WTC11 (cell line): ENCODE measurements at regions not wholly inside any gene's neighbourhood (a gene's known extent, or its start where the extent isn't known, plus 50 kb on each side); places are given as distances from the start of the nearest gene placed in this dataset.
A peak's percentile ranks its signal among the peaks of the same experiment; 100 is the strongest.

ENCODE experiments used
- ATAC-seq: fragments of 200-7000 bp; cut with Tn5 transposase; 2 replicates; pipeline ENCODE4 v1.10.0; 2021; ENCODE audit warnings: mild to moderate bottlenecking, moderate library complexity
- CTCF ChIA-PET: fragments of 300-600 bp; sonication (Branson Sonifier 250); formaldehyde crosslinking; loops from one replicate; lab custom pipeline; 2021; ENCODE audit warnings: antibody characterized with exemption; lab: Charles Lee
- POLR2A ChIA-PET: fragments of 350-600 bp; sonication (Branson Sonifier 250); formaldehyde crosslinking; loops from one replicate; lab custom pipeline; 2021; ENCODE audit warnings: antibody characterized with exemption; lab: Charles Lee
- DNase-seq: peaks from one replicate; pipeline ENCODE4 v3.0.0; 2021; ENCODE audit warnings: low spot score
- H3K27ac Mint-ChIP-seq: 2 replicates; pipeline ENCODE4 v1.8.0; 2021; ENCODE audit warnings: mixed read lengths
- H3K27me3 Mint-ChIP-seq: 2 replicates; pipeline ENCODE4 v1.8.0; 2021; ENCODE audit warnings: low read depth, mild to moderate bottlenecking, moderate library complexity, mixed read lengths
- H3K36me3 Mint-ChIP-seq: 2 replicates; pipeline ENCODE4 v1.8.0; 2021; ENCODE audit warnings: mixed read lengths
- H3K4me1 Mint-ChIP-seq: 2 replicates; pipeline ENCODE4 v1.8.0; 2022; ENCODE audit warnings: mixed read lengths
- H3K4me3 Mint-ChIP-seq: 2 replicates; pipeline ENCODE4 v1.8.0; 2021; ENCODE audit warnings: mild to moderate bottlenecking, moderate library complexity, mixed read lengths
- H3K9me3 Mint-ChIP-seq: 2 replicates; pipeline ENCODE4 v1.8.0; 2021; ENCODE audit warnings: mixed read lengths
- CBFB ChIP-seq: sonication (generic); formaldehyde crosslinking; IDR thresholded peaks from 2 replicates; pipeline ENCODE4 v1.8.1; 2022; ENCODE audit warnings: mild to moderate bottlenecking, low read depth, missing genetic modification reagents
- CREM ChIP-seq: sonication (generic); formaldehyde crosslinking; IDR thresholded peaks from 2 replicates; pipeline ENCODE4 v1.8.1; 2022; ENCODE audit warnings: mild to moderate bottlenecking, missing genetic modification reagents, moderate library complexity
- ELF4 ChIP-seq: sonication (generic); formaldehyde crosslinking; IDR thresholded peaks from 2 replicates; pipeline ENCODE4 v1.8.1; 2022; ENCODE audit warnings: low read depth, mild to moderate bottlenecking, moderate library complexity, missing genetic modification reagents
- FOXJ3 ChIP-seq: sonication (generic); formaldehyde crosslinking; IDR thresholded peaks from 2 replicates; pipeline ENCODE4 v1.9.0; 2021; ENCODE audit warnings: missing genetic modification reagents, mild to moderate bottlenecking, borderline replicate concordance
- FOXK1 ChIP-seq: sonication (generic); formaldehyde crosslinking; IDR thresholded peaks from 2 replicates; pipeline ENCODE4 v1.8.0; 2022; ENCODE audit warnings: mild to moderate bottlenecking, moderate library complexity, missing genetic modification reagents
- HMGA2 ChIP-seq: fragments of 250-450 bp; sonication (Bioruptor Pico); IDR thresholded peaks from 2 replicates; pipeline ENCODE4 v1.4.0; 2021; ENCODE audit warnings: mild to moderate bottlenecking, moderate library complexity
- JAZF1 ChIP-seq: fragments of 250-450 bp; sonication (Bioruptor Pico); IDR thresholded peaks from 2 replicates; pipeline ENCODE4 v1.9.0; 2021; ENCODE audit warnings: moderate library complexity, mild to moderate bottlenecking, inconsistent platforms
- SP1 ChIP-seq: sonication (generic); formaldehyde crosslinking; conservative IDR thresholded peaks from 2 replicates; pipeline ENCODE4 v1.8.1; 2022; ENCODE audit warnings: missing genetic modification reagents
- TCF7 ChIP-seq: sonication (generic); formaldehyde crosslinking; IDR thresholded peaks from 2 replicates; pipeline ENCODE4 v1.8.0; 2022; ENCODE audit warnings: mild to moderate bottlenecking, low read depth, missing genetic modification reagents, moderate library complexity
- TEAD1 ChIP-seq: sonication (generic); formaldehyde crosslinking; IDR thresholded peaks from 2 replicates; pipeline ENCODE4 v1.8.0; 2022; ENCODE audit warnings: mild to moderate bottlenecking, missing genetic modification reagents
- ZBTB21 ChIP-seq: sonication (generic); formaldehyde crosslinking; IDR thresholded peaks from 2 replicates; pipeline ENCODE4 v1.8.1; 2023; ENCODE audit warnings: mild to moderate bottlenecking, missing genetic modification reagents, borderline replicate concordance
- ZNF396 ChIP-seq: fragments of 250-450 bp; sonication (Bioruptor Pico); IDR thresholded peaks from 2 replicates; pipeline ENCODE4 v1.8.0; 2021; ENCODE audit warnings: mild to moderate bottlenecking, moderate library complexity, borderline replicate concordance
- ZNF423 ChIP-seq: fragments of 250-450 bp; sonication (Bioruptor Pico); IDR thresholded peaks from 2 replicates; pipeline ENCODE4 v2.1.2; 2022; ENCODE audit warnings: mild to moderate bottlenecking, moderate library complexity
- TF ChIP-seq, protein P1 (sequence below): sonication (generic); formaldehyde crosslinking; IDR thresholded peaks from 2 replicates; pipeline ENCODE4 v1.8.1; 2023; ENCODE audit warnings: mild to moderate bottlenecking, missing genetic modification reagents
- TF ChIP-seq, protein P2 (sequence below): sonication (generic); formaldehyde crosslinking; IDR thresholded peaks from 2 replicates; pipeline ENCODE4 v1.8.0; 2022; ENCODE audit warnings: mild to moderate bottlenecking, missing genetic modification reagents
- TF ChIP-seq, protein P3 (sequence below): fragments of 250-450 bp; sonication (Bioruptor Pico); IDR thresholded peaks from 2 replicates; pipeline ENCODE4 v1.9.0; 2021; ENCODE audit warnings: moderate library complexity, mild to moderate bottlenecking, inconsistent platforms, borderline replicate concordance
- TF ChIP-seq, protein P4 (sequence below): sonication (generic); formaldehyde crosslinking; IDR thresholded peaks from 2 replicates; pipeline ENCODE4 v1.8.1; 2023; ENCODE audit warnings: mild to moderate bottlenecking, missing genetic modification reagents
- TF ChIP-seq, protein P5 (sequence below): sonication (generic); formaldehyde crosslinking; IDR thresholded peaks from 2 replicates; pipeline ENCODE4 v1.8.1; 2023; ENCODE audit warnings: mild to moderate bottlenecking, moderate library complexity, missing genetic modification reagents
- TF ChIP-seq, protein P6 (sequence below): sonication (generic); formaldehyde crosslinking; IDR thresholded peaks from 2 replicates; pipeline ENCODE4 v1.8.1; 2023; ENCODE audit warnings: mild to moderate bottlenecking, missing genetic modification reagents, borderline replicate concordance

DNA sequence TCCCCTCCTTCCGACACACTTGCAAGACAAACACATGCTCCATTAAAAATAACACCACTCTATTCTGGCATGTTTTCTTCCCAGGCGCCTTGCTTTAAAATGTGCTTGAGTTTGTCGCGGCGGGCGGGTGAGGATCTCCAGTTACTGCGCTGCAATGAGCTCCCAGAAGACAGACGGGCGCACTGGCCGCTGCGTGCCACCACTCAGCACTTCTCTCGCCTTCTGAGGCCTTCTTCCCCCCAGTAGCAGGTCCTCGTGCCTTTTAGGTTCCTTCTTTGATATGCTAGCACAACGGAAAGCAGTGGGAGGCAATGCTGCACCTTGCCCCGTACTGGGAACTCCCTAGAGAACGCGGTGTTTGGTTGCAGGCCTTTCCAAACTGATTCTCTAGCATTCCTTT is 279.5 kb upstream of the NR5A2 start:
- Mint-ChIP-seq H3K9me3 (peaks cover 4% of the 10 kb centered on the region), H3K27me3 (peaks cover 17% of the 10 kb centered on the region), H3K36me3 (peaks cover 5% of the 10 kb centered on the region), H3K27ac (no peak overlapping the region), H3K4me1 (peaks cover 18% of the 10 kb centered on the region), H3K4me3 (peak overlapping the region; percentile 62)
- ChIA-PET POLR2A (no interaction called here), CTCF (no interaction called here)
- peak; percentile 96 for ATAC-seq
- TF ChIP-seq CBFB (CRISPR knock-in tag) = no peak
- no peak for TF ChIP-seq ZNF396 (CRISPR knock-in tag)
- no peak for TF ChIP-seq FOXJ3 (CRISPR knock-in tag)
- TF ChIP-seq, protein P1, sequence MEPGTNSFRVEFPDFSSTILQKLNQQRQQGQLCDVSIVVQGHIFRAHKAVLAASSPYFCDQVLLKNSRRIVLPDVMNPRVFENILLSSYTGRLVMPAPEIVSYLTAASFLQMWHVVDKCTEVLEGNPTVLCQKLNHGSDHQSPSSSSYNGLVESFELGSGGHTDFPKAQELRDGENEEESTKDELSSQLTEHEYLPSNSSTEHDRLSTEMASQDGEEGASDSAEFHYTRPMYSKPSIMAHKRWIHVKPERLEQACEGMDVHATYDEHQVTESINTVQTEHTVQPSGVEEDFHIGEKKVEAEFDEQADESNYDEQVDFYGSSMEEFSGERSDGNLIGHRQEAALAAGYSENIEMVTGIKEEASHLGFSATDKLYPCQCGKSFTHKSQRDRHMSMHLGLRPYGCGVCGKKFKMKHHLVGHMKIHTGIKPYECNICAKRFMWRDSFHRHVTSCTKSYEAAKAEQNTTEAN (CRISPR knock-in tag) = peak; percentile 40; the same call in 1 of the 2 replicates
- TF ChIP-seq TEAD1 = peak; percentile 51; the same call in 1 of the 2 replicates
- TF ChIP-seq, protein P2, sequence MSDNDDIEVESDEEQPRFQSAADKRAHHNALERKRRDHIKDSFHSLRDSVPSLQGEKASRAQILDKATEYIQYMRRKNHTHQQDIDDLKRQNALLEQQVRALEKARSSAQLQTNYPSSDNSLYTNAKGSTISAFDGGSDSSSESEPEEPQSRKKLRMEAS = peak; percentile 82; the same call in 1 of the 2 replicates
- peak; percentile 55; the same call in 1 of the 2 replicates for TF ChIP-seq ZNF423 (CRISPR knock-in tag)
- TF ChIP-seq SP1 = peak; percentile 37; the same call in 1 of the 2 replicates
- no peak for TF ChIP-seq ZBTB21 (CRISPR knock-in tag)
- DNase-seq = peak; percentile 56

DNA sequence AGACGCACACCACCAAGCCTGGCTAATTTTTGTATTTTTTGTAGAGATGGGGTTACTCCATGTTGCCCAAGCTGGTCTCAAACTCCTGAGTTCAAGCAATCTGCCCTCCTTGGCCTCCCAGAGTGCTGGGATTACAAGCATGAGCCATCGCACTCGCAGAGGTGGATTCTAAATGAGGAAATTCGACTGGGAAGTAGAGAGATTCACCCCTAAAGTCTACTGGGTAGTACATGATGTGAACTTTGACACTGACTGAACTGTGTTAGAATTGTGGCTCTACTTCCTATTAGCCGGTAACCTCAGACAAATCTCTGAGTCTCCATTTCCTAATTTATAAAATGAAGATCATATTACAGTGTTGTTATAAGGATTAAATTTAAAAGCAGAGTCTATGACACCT is 276.0 kb upstream of the NR5A2 start:
- ChIA-PET POLR2A (no interaction called here), CTCF (no interaction called here)
- Mint-ChIP-seq H3K4me1 (peaks cover 18% of the 10 kb centered on the region), H3K4me3 (no peak overlapping the region), H3K27ac (no peak overlapping the region), H3K27me3 (peaks cover 15% of the 10 kb centered on the region), H3K36me3 (peaks cover 18% of the 10 kb centered on the region), H3K9me3 (peaks cover 20% of the 10 kb centered on the region)
- TF ChIP-seq JAZF1 (CRISPR knock-in tag) (no peak), HMGA2 (CRISPR knock-in tag) (no peak), ELF4 (no peak), ZNF423 (CRISPR knock-in tag) (no peak), CREM (CRISPR knock-in tag) (no peak), TCF7 (CRISPR knock-in tag) (no peak), ZBTB21 (CRISPR knock-in tag) (no peak), FOXK1 (CRISPR knock-in tag) (no peak)
- TF ChIP-seq, protein P2 = no peak
- TF ChIP-seq, protein P3, sequence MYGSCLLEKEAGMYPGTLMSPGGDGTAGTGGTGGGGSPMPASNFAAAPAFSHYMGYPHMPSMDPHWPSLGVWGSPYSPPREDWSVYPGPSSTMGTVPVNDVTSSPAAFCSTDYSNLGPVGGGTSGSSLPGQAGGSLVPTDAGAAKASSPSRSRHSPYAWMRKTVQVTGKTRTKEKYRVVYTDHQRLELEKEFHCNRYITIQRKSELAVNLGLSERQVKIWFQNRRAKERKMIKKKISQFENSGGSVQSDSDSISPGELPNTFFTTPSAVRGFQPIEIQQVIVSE = no peak
- TF ChIP-seq, protein P4, sequence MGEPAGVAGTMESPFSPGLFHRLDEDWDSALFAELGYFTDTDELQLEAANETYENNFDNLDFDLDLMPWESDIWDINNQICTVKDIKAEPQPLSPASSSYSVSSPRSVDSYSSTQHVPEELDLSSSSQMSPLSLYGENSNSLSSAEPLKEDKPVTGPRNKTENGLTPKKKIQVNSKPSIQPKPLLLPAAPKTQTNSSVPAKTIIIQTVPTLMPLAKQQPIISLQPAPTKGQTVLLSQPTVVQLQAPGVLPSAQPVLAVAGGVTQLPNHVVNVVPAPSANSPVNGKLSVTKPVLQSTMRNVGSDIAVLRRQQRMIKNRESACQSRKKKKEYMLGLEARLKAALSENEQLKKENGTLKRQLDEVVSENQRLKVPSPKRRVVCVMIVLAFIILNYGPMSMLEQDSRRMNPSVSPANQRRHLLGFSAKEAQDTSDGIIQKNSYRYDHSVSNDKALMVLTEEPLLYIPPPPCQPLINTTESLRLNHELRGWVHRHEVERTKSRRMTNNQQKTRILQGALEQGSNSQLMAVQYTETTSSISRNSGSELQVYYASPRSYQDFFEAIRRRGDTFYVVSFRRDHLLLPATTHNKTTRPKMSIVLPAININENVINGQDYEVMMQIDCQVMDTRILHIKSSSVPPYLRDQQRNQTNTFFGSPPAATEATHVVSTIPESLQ = no peak
- TF ChIP-seq, protein P5, sequence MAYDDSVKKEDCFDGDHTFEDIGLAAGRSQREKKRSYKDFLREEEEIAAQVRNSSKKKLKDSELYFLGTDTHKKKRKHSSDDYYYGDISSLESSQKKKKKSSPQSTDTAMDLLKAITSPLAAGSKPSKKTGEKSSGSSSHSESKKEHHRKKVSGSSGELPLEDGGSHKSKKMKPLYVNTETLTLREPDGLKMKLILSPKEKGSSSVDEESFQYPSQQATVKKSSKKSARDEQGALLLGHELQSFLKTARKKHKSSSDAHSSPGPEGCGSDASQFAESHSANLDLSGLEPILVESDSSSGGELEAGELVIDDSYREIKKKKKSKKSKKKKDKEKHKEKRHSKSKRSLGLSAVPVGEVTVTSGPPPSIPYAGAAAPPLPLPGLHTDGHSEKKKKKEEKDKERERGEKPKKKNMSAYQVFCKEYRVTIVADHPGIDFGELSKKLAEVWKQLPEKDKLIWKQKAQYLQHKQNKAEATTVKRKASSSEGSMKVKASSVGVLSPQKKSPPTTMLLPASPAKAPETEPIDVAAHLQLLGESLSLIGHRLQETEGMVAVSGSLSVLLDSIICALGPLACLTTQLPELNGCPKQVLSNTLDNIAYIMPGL (CRISPR knock-in tag) = no peak
- TF ChIP-seq, protein P6, sequence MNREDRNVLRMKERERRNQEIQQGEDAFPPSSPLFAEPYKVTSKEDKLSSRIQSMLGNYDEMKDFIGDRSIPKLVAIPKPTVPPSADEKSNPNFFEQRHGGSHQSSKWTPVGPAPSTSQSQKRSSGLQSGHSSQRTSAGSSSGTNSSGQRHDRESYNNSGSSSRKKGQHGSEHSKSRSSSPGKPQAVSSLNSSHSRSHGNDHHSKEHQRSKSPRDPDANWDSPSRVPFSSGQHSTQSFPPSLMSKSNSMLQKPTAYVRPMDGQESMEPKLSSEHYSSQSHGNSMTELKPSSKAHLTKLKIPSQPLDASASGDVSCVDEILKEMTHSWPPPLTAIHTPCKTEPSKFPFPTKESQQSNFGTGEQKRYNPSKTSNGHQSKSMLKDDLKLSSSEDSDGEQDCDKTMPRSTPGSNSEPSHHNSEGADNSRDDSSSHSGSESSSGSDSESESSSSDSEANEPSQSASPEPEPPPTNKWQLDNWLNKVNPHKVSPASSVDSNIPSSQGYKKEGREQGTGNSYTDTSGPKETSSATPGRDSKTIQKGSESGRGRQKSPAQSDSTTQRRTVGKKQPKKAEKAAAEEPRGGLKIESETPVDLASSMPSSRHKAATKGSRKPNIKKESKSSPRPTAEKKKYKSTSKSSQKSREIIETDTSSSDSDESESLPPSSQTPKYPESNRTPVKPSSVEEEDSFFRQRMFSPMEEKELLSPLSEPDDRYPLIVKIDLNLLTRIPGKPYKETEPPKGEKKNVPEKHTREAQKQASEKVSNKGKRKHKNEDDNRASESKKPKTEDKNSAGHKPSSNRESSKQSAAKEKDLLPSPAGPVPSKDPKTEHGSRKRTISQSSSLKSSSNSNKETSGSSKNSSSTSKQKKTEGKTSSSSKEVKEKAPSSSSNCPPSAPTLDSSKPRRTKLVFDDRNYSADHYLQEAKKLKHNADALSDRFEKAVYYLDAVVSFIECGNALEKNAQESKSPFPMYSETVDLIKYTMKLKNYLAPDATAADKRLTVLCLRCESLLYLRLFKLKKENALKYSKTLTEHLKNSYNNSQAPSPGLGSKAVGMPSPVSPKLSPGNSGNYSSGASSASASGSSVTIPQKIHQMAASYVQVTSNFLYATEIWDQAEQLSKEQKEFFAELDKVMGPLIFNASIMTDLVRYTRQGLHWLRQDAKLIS (CRISPR knock-in tag) = no peak
- DNase-seq (no peak), ATAC-seq (no peak)
